Mesendoderm (in vitro differentiated cells): ENCODE measurements at regions not wholly inside any gene's neighbourhood (a gene's known extent, or its start where the extent isn't known, plus 50 kb on each side); places are given as distances from the start of the nearest gene placed in this dataset.

ENCODE experiments used
- DNase-seq: peaks from one replicate; pipeline ENCODE4 v3.0.0; 2013
- H2AK5ac ChIP-seq: 2 replicates; pipeline ENCODE4 v1.6.1; 2013; ENCODE audit warnings: low read length, inconsistent platforms
- H2BK120ac ChIP-seq: 2 replicates; pipeline ENCODE4 v1.6.1; 2013; ENCODE audit warnings: low read depth, mild to moderate bottlenecking, low read length, moderate library complexity, mixed read lengths
- H2BK15ac ChIP-seq: replicated peaks from 2 replicates; pipeline ENCODE4 v1.6.1; 2013; ENCODE audit warnings: low read depth, mild to moderate bottlenecking, moderate library complexity
- H2BK5ac ChIP-seq: 2 replicates; pipeline ENCODE4 v1.6.1; 2013; ENCODE audit warnings: low read length, inconsistent platforms
- H3K18ac ChIP-seq: 2 replicates; pipeline ENCODE4 v1.6.1; 2013; ENCODE audit warnings: mild to moderate bottlenecking, low read length, mixed read lengths
- H3K23ac ChIP-seq: one replicate; pipeline ENCODE4 v1.6.1; 2013; ENCODE audit warnings: low read length
- H3K27ac ChIP-seq: 2 replicates; pipeline ENCODE4 v1.5.1; 2013; ENCODE audit warnings: low read depth, mild to moderate bottlenecking, inconsistent platforms, low read length, moderate library complexity
- H3K27me3 ChIP-seq: 2 replicates; pipeline ENCODE4 v1.6.1; 2013; ENCODE audit warnings: low read length, control low read depth, mild to moderate bottlenecking, inconsistent platforms; ENCODE audit not compliant: insufficient read depth, poor library complexity
- H3K36me3 ChIP-seq: 2 replicates; pipeline ENCODE4 v1.6.1; 2013; ENCODE audit warnings: low read length, inconsistent platforms; ENCODE audit not compliant: control insufficient read depth, insufficient read depth
- H3K4ac ChIP-seq: one replicate; pipeline ENCODE4 v1.6.1; 2013; ENCODE audit warnings: low read depth, mild to moderate bottlenecking, low read length, moderate library complexity
- H3K4me1 ChIP-seq: 2 replicates; pipeline ENCODE4 v1.6.1; 2013; ENCODE audit warnings: low read depth, low read length, inconsistent platforms; ENCODE audit not compliant: control insufficient read depth
- H3K4me2 ChIP-seq: 2 replicates; pipeline ENCODE4 v1.6.1; 2013; ENCODE audit warnings: low read length
- H3K4me3 ChIP-seq: 2 replicates; pipeline ENCODE4 v1.5.1; 2013; ENCODE audit warnings: mild to moderate bottlenecking, low read length
- H3K56ac ChIP-seq: one replicate; pipeline ENCODE4 v1.6.1; 2013; ENCODE audit warnings: low read length
- H3K79me1 ChIP-seq: 2 replicates; pipeline ENCODE4 v1.6.1; 2013; ENCODE audit warnings: low read length, inconsistent platforms
- H3K79me2 ChIP-seq: 2 replicates; pipeline ENCODE4 v1.6.1; 2013; ENCODE audit warnings: mild to moderate bottlenecking, low read length; ENCODE audit not compliant: control insufficient read depth, insufficient read depth
- H3K9ac ChIP-seq: 2 replicates; pipeline ENCODE4 v1.6.1; 2013; ENCODE audit warnings: low read length, inconsistent platforms
- H4K5ac ChIP-seq: one replicate; pipeline ENCODE4 v1.6.1; 2013; ENCODE audit warnings: low read length
- H4K8ac ChIP-seq: one replicate; pipeline ENCODE4 v1.6.1; 2013; ENCODE audit warnings: low read depth, mild to moderate bottlenecking, control low read depth, low read length, moderate library complexity
- WGBS: extraction: QIAGEN DNeasy Blood & Tissue Kit; methylation state at CpG from one replicate; pipeline ENCODE4 v1.1.7; 2013; ENCODE audit warnings: low lambda C conversion rate, missing lambda C conversion rate; ENCODE audit not compliant: insufficient coverage; ENCODE audit errors: extremely low coverage; 5-methylcytosine and 5-hydroxymethylcytosine counted together

- no peak overlapping the region for H3K56ac ChIP-seq
- H3K27me3 ChIP-seq: no peaks in the 10 kb centered on the region
- no peak overlapping the region for H4K5ac ChIP-seq
- no peak overlapping the region for H2AK5ac ChIP-seq
- peaks cover 3% of the 10 kb centered on the region for H3K4me1 ChIP-seq
- H3K23ac ChIP-seq: no peak overlapping the region
- H2BK5ac ChIP-seq: no peak overlapping the region
- H3K18ac ChIP-seq: no peak overlapping the region
- no CpG with 5 or more reads among the region's 4 CpGs for WGBS
- no peak for DNase-seq
- H3K79me2 ChIP-seq: no peaks in the 10 kb centered on the region
- no peak overlapping the region for H3K4ac ChIP-seq
- no peak overlapping the region for H3K9ac ChIP-seq
- H3K27ac ChIP-seq: no peak overlapping the region
- no peak overlapping the region for H4K8ac ChIP-seq
- H3K79me1 ChIP-seq: no peaks in the 10 kb centered on the region
- no peak overlapping the region for H3K4me3 ChIP-seq
- no peak overlapping the region for H2BK120ac ChIP-seq
- no peaks in the 10 kb centered on the region for H3K36me3 ChIP-seq
- no peak overlapping the region for H3K4me2 ChIP-seq
- no peak overlapping the region for H2BK15ac ChIP-seq
Observed at GRCh38 chr3:187977659-187978058, 176.3 kb upstream of the LPP start.

DNA sequence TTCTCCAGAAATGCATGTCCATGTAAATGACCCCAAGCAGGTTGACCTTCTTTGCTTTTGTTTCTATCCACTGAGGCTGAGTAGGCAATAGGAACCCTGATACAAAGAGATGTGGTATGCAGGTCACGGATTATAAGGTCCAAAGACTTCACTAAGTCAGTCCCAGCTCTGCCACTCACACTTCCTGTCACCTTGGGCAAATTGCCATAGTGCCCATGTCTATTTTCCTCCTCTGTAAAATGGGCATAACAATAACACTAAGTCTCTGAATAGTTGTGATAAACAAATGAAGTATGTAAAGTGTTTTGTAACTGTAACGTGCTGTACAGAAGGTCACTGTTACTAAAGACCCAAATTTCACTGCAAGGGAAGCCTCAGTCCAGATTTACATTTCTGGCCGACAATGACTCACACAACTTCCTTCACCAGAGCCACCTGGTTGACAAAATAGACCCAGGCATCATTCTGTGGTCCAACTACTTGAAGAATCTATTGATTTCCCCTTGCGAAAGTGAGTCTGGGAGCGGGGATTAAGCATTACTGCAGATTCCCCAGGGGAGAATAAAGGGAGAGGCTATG lies 175.4 kb upstream of the LPP start:
- no peak overlapping the region for H4K5ac ChIP-seq
- no peak overlapping the region for H3K4me3 ChIP-seq
- H3K4ac ChIP-seq: no peak overlapping the region
- no peak overlapping the region for H4K8ac ChIP-seq
- no peaks in the 10 kb centered on the region for H3K36me3 ChIP-seq
- H3K27me3 ChIP-seq: no peaks in the 10 kb centered on the region
- no peak overlapping the region for H3K27ac ChIP-seq
- no peak overlapping the region for H3K23ac ChIP-seq
- H2BK15ac ChIP-seq: no peak overlapping the region
- no peak overlapping the region for H3K4me2 ChIP-seq
- no peaks in the 10 kb centered on the region for H3K79me1 ChIP-seq
- H3K79me2 ChIP-seq: no peaks in the 10 kb centered on the region
- no peak overlapping the region for H3K18ac ChIP-seq
- DNase-seq: no peak
- WGBS: no CpG with 5 or more reads among the region's 5 CpGs
- H2BK5ac ChIP-seq: no peak overlapping the region
- no peak overlapping the region for H2BK120ac ChIP-seq
- no peak overlapping the region for H3K56ac ChIP-seq
- H3K9ac ChIP-seq: no peak overlapping the region
- H2AK5ac ChIP-seq: no peak overlapping the region
- peaks cover 3% of the 10 kb centered on the region for H3K4me1 ChIP-seq

DNA sequence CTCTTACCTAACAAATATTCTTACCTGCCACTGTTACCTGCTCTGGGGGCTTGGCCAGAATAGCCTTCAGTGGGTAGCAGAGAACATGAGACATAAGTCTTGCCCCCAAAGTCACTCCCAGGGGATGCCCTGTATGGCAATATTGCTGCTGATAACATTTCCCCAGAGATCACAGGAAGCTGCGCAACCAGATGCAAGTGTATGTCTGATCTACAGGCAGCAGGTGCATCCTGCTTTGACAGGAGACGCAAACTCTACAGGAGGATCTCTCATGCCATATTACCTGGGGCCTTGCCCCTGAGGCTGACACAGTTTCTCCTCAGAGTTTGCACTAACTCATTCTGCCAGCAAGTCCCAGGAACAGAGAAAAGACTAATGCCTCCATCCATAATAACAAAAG lies 174.4 kb upstream of the LPP start:
- no peaks in the 10 kb centered on the region for H3K36me3 ChIP-seq

GRCh38 chr3:187980861-187981260 lies 173.1 kb upstream of the LPP start:
- Histone ChIP-seq H3K4ac (no peak overlapping the region), H4K5ac (no peak overlapping the region), H3K27me3 (no peaks in the 10 kb centered on the region), H2AK5ac (no peak overlapping the region), H3K36me3 (no peaks in the 10 kb centered on the region), H2BK15ac (no peak overlapping the region), H3K79me2 (no peaks in the 10 kb centered on the region), H3K9ac (no peak overlapping the region), H3K4me2 (no peak overlapping the region), H3K79me1 (no peaks in the 10 kb centered on the region), H3K56ac (no peak overlapping the region), H3K18ac (no peak overlapping the region), H3K4me1 (no peaks in the 10 kb centered on the region), H3K27ac (no peak overlapping the region), H2BK5ac (no peak overlapping the region), H3K4me3 (no peak overlapping the region), H4K8ac (no peak overlapping the region), H2BK120ac (no peak overlapping the region), H3K23ac (no peak overlapping the region)
- WGBS: no CpG with 5 or more reads among the region's 3 CpGs
- DNase-seq: no peak

More for the DNA sequence above, 174.4 kb upstream of the LPP start:
- H3K27ac ChIP-seq: no peak overlapping the region
- DNase-seq: no peak
- no peak overlapping the region for H2BK15ac ChIP-seq
- no peak overlapping the region for H3K23ac ChIP-seq
- WGBS: no CpG with 5 or more reads among the region's 2 CpGs
- no peaks in the 10 kb centered on the region for H3K79me1 ChIP-seq
- H3K4me2 ChIP-seq: no peak overlapping the region
- H4K8ac ChIP-seq: no peak overlapping the region
- no peak overlapping the region for H3K18ac ChIP-seq
- H2AK5ac ChIP-seq: no peak overlapping the region
- no peak overlapping the region for H2BK5ac ChIP-seq
- no peak overlapping the region for H2BK120ac ChIP-seq
- no peaks in the 10 kb centered on the region for H3K27me3 ChIP-seq
- H3K4me3 ChIP-seq: no peak overlapping the region
- no peak overlapping the region for H3K4ac ChIP-seq
- peaks cover 3% of the 10 kb centered on the region for H3K4me1 ChIP-seq
- no peaks in the 10 kb centered on the region for H3K79me2 ChIP-seq
- H4K5ac ChIP-seq: no peak overlapping the region
- no peak overlapping the region for H3K56ac ChIP-seq
- no peak overlapping the region for H3K9ac ChIP-seq

- no peak overlapping the region for H3K56ac ChIP-seq
- no peak overlapping the region for H3K27ac ChIP-seq
- no peak overlapping the region for H3K4ac ChIP-seq
- no peak for DNase-seq
- no peaks in the 10 kb centered on the region for H3K79me1 ChIP-seq
- no peak overlapping the region for H3K23ac ChIP-seq
- no peak overlapping the region for H3K9ac ChIP-seq
- H3K27me3 ChIP-seq: no peaks in the 10 kb centered on the region
- H3K4me1 ChIP-seq: no peaks in the 10 kb centered on the region
- no peaks in the 10 kb centered on the region for H3K36me3 ChIP-seq
- no peaks in the 10 kb centered on the region for H3K79me2 ChIP-seq
- no peak overlapping the region for H3K18ac ChIP-seq
- no peak overlapping the region for H2BK120ac ChIP-seq
- H4K8ac ChIP-seq: no peak overlapping the region
- no peak overlapping the region for H3K4me2 ChIP-seq
- no peak overlapping the region for H2AK5ac ChIP-seq
- H4K5ac ChIP-seq: no peak overlapping the region
- no peak overlapping the region for H2BK5ac ChIP-seq
- no CpG with 5 or more reads among the region's 3 CpGs for WGBS
- H3K4me3 ChIP-seq: no peak overlapping the region
- no peak overlapping the region for H2BK15ac ChIP-seq
Observed at GRCh38 chr3:187982142-187982541, 171.8 kb upstream of the LPP start.

DNA sequence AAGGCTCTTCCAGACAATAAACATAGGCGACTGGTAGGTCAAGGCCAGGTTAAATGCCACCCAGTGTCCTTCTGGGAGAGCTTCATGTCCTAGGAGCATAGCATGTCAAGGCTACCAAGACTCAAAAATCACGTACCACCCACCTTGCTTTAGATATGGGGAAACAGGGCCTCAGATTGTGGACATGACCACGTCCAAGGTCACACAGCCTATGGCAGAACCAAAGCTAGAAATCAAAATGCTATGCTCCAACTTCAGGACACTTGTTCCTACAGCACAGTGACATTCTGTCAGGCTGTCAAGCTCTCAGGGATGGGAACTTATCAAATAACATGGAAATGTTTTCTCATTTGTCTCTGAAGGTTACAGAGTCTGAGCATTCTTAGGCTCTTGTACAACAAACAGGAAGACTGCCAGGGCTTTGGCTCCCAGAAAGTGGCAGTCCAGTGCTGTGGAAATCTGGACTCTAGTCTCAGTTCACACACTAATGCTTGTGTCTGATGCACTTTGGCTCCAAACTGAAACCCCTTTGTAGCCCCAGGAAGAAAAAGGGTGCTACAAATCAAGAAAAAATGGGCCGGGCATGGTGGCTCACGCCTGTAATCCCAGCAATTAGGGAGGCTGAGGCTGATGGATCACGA lies 170.4 kb upstream of the LPP start:
- no CpG with 5 or more reads among the region's 6 CpGs for WGBS
- H3K56ac ChIP-seq: no peak overlapping the region

More for the DNA sequence above, 170.4 kb upstream of the LPP start:
- no peak for DNase-seq
- H3K4me3 ChIP-seq: no peak overlapping the region
- no peak overlapping the region for H3K27ac ChIP-seq
- H4K8ac ChIP-seq: no peak overlapping the region
- no peaks in the 10 kb centered on the region for H3K36me3 ChIP-seq
- H3K18ac ChIP-seq: no peak overlapping the region
- H2BK5ac ChIP-seq: no peak overlapping the region
- H2AK5ac ChIP-seq: no peak overlapping the region
- H3K27me3 ChIP-seq: no peaks in the 10 kb centered on the region
- H3K4ac ChIP-seq: no peak overlapping the region
- H3K9ac ChIP-seq: no peak overlapping the region
- no peak overlapping the region for H3K4me2 ChIP-seq
- no peaks in the 10 kb centered on the region for H3K79me2 ChIP-seq
- H4K5ac ChIP-seq: no peak overlapping the region
- no peak overlapping the region for H3K23ac ChIP-seq
- H3K79me1 ChIP-seq: no peaks in the 10 kb centered on the region
- H3K4me1 ChIP-seq: no peaks in the 10 kb centered on the region
- H2BK15ac ChIP-seq: no peak overlapping the region
- no peak overlapping the region for H2BK120ac ChIP-seq
